HepG2 (cell line): ENCODE measurements at regions not wholly inside any gene's neighbourhood (a gene's known extent, or its start where the extent isn't known, plus 50 kb on each side); places are given as distances from the start of the nearest gene placed in this dataset.

ENCODE experiments used
- ATAC-seq: fragments of 200-7000 bp; cut with Tn5 transposase; 3 replicates; pipeline ENCODE4 v1.9.1; 2020; ENCODE audit warnings: mild to moderate bottlenecking, moderate library complexity
- BruUV-seq: library from RNA; stranded (reverse); fragments of 400-500 nt; replicated peaks from 2 replicates; lab custom pipeline; 2021; lab: Mats Ljungman, UMichigan
- CTCF ChIA-PET: fragments of 300-600 bp; formaldehyde crosslinking; extraction: SDS; loops from one replicate; lab custom pipeline; 2021; ENCODE audit warnings: low total read pairs, inconsistent platforms, low intra/inter-chr PET ratio; lab: Yijun Ruan, JAX
- POLR2A ChIA-PET: fragments of 350-600 bp; sonication (Branson Sonifier 250); formaldehyde crosslinking; loops from one replicate; lab custom pipeline; 2020; ENCODE audit warnings: antibody characterized with exemption, inconsistent platforms; lab: Yijun Ruan, JAX
- DNase-seq: peaks from one replicate; pipeline ENCODE4 v3.0.0-alpha.2; 2015; ENCODE audit warnings: low spot score
- FAIRE-seq: peaks from 3 replicates; lab custom pipeline; 2011; peaks lifted over from hg19 to GRCh38; lab: Jason Lieb, UNC
- H2AFZ ChIP-seq: one replicate; pipeline ENCODE4 v1.6.1; 2011; ENCODE audit warnings: low read length, inconsistent platforms
- H3K27ac ChIP-seq: fragments of 300-600 bp; 3 replicates; pipeline ENCODE4 v1.8.0; 2011; ENCODE audit warnings: mixed run types, mild to moderate bottlenecking, mixed read lengths, low read length, inconsistent platforms; ENCODE audit not compliant: insufficient read depth; ENCODE audit errors: extremely low read length
- H3K27me3 ChIP-seq, 2 experiments: fragments of 200-600 bp in 1 of 2; 2 replicates in 1 of 2; 3 replicates in 1 of 2; pipeline versions ENCODE4 v1.6.0 to v1.8.0; 2011; ENCODE audit warnings: low read length in 2 of 2, mild to moderate bottlenecking in 2 of 2, moderate library complexity in 2 of 2, inconsistent platforms in 1 of 2; ENCODE audit not compliant: insufficient read depth in 2 of 2, control insufficient read depth in 1 of 2
- H3K36me3 ChIP-seq, 2 experiments: fragments of 200-600 bp in 1 of 2; replicated peaks in 1 of 2; 2 replicates in 1 of 2; 3 replicates in 1 of 2; pipeline versions ENCODE4 v1.5.1 to v1.8.0; 2011; ENCODE audit warnings: low read length in 2 of 2, inconsistent platforms in 1 of 2; ENCODE audit not compliant: insufficient read depth in 2 of 2, control insufficient read depth in 1 of 2
- H3K4me1 ChIP-seq: 2 replicates; pipeline ENCODE4 v1.5.1; 2012; ENCODE audit warnings: low read length, inconsistent platforms; ENCODE audit not compliant: insufficient read depth
- H3K4me2 ChIP-seq: 2 replicates; pipeline ENCODE4 v1.6.0; 2011; ENCODE audit warnings: low read depth, low read length, inconsistent platforms
- H3K4me3 ChIP-seq, 3 experiments: fragments of 200-600 bp in 1 of 3; sonication (generic), shearing (Covaris generic) in 1 of 3; replicated peaks in 1 of 3; 2 replicates each; pipeline ENCODE4 v1.5.1; 2011 to 2016; ENCODE audit warnings: low read length in 3 of 3, inconsistent platforms in 2 of 3, low read depth in 2 of 3, mild to moderate bottlenecking in 2 of 3, control low read depth in 1 of 3, mixed read lengths in 1 of 3; ENCODE audit not compliant: insufficient read depth in 1 of 3
- H3K79me2 ChIP-seq: one replicate; pipeline ENCODE4 v1.6.1; 2011; ENCODE audit warnings: low read length, inconsistent platforms; ENCODE audit not compliant: insufficient read depth
- H3K9ac ChIP-seq: 2 replicates; pipeline ENCODE4 v1.6.0; 2011; ENCODE audit warnings: mild to moderate bottlenecking, low read depth, low read length, inconsistent platforms; ENCODE audit not compliant: insufficient read depth
- H3K9me3 ChIP-seq: 2 replicates; pipeline ENCODE4 v1.5.1; 2012; ENCODE audit warnings: mild to moderate bottlenecking, low read length
- H4K20me1 ChIP-seq: 2 replicates; pipeline ENCODE4 v1.6.0; 2011; ENCODE audit warnings: inconsistent platforms, mild to moderate bottlenecking, low read length, moderate library complexity; ENCODE audit not compliant: insufficient read depth
- AHR ChIP-seq: IDR thresholded peaks from 2 replicates; pipeline ENCODE4 v1.6.1; 2018; ENCODE audit warnings: missing genetic modification reagents, missing compliant biosample characterization
- CENPX ChIP-seq: sonication (generic); formaldehyde crosslinking; IDR thresholded peaks from 2 replicates; pipeline ENCODE4 v1.9.0; 2021; ENCODE audit warnings: mild to moderate bottlenecking, missing genetic modification reagents, moderate library complexity
- CSRNP2 ChIP-seq: sonication (generic); formaldehyde crosslinking; conservative IDR thresholded peaks from 2 replicates; pipeline ENCODE4 v1.8.0; 2022; ENCODE audit warnings: low read depth, missing genetic modification reagents
- GABPA ChIP-seq, 2 experiments: IDR thresholded peaks; 2 replicates each; pipeline ENCODE4 v1.6.1; 2011 to 2016; ENCODE audit warnings: low read depth in 2 of 2, low read length in 1 of 2, missing biosample characterization in 1 of 2, missing genetic modification characterization in 1 of 2
- HHEX ChIP-seq: IDR thresholded peaks from 2 replicates; pipeline ENCODE4 v1.6.1; 2016; ENCODE audit warnings: control low read depth
- IRF2 ChIP-seq: IDR thresholded peaks from 2 replicates; pipeline ENCODE4 v1.6.1; 2018; ENCODE audit warnings: missing genetic modification reagents, missing compliant biosample characterization
- IRX3 ChIP-seq: sonication (generic); formaldehyde crosslinking; IDR thresholded peaks from 2 replicates; pipeline ENCODE4 v1.8.1; 2023; ENCODE audit warnings: mild to moderate bottlenecking, low read depth, missing genetic modification reagents, borderline replicate concordance
- JDP2 ChIP-seq: sonication (generic); formaldehyde crosslinking; IDR thresholded peaks from 2 replicates; pipeline ENCODE4 v1.8.1; 2022; ENCODE audit warnings: missing genetic modification reagents, borderline replicate concordance
- MAZ ChIP-seq, 2 experiments: sonication (generic) in 1 of 2; formaldehyde crosslinking in 1 of 2; IDR thresholded peaks; 2 replicates each; pipeline versions ENCODE4 v1.5.0 to v1.6.1; 2012 to 2020; ENCODE audit warnings: low read depth in 2 of 2, mild to moderate bottlenecking in 2 of 2, borderline replicate concordance in 1 of 2, improper control_type of control experiment in 1 of 2, low read length in 1 of 2, missing genetic modification reagents in 1 of 2, moderate library complexity in 1 of 2
- MIER2 ChIP-seq: IDR thresholded peaks from 2 replicates; pipeline ENCODE4 v1.6.1; 2016; ENCODE audit warnings: missing biosample characterization, missing genetic modification reagents
- POGZ ChIP-seq: sonication (generic); formaldehyde crosslinking; IDR thresholded peaks from 2 replicates; pipeline ENCODE4 v1.4.0; 2020; ENCODE audit warnings: mild to moderate bottlenecking, missing genetic modification reagents
- POLR2AphosphoS2 ChIP-seq: IDR thresholded peaks from 2 replicates; pipeline ENCODE4 v1.6.1; 2011; ENCODE audit warnings: low read depth, low read length, improper control_type of control experiment
- TFE3 ChIP-seq: IDR thresholded peaks from 2 replicates; pipeline ENCODE4 v1.6.1; 2016
- U2AF1 ChIP-seq: fragments of 200-400 bp; formaldehyde crosslinking; optimal IDR thresholded peaks from 2 replicates; pipeline ENCODE3; 2017; ENCODE audit warnings: mild to moderate bottlenecking, low read depth, low read length
- ZBTB1 ChIP-seq: sonication (generic); formaldehyde crosslinking; IDR thresholded peaks from 2 replicates; pipeline ENCODE4 v1.4.0; 2020; ENCODE audit warnings: missing genetic modification reagents, borderline replicate concordance
- ZNF24 ChIP-seq: fragments of 450-650 bp; IDR thresholded peaks from 2 replicates; pipeline ENCODE4 v1.6.1; 2017; ENCODE audit warnings: antibody characterized with exemption, mild to moderate bottlenecking
- ZNF503 ChIP-seq: sonication (generic); formaldehyde crosslinking; IDR thresholded peaks from 2 replicates; pipeline ENCODE4 v1.4.0; 2020; ENCODE audit warnings: missing genetic modification reagents
- ZSCAN12 ChIP-seq: sonication (generic); formaldehyde crosslinking; IDR thresholded peaks from 2 replicates; pipeline ENCODE4 v1.9.0; 2021; ENCODE audit warnings: mild to moderate bottlenecking, missing genetic modification reagents
- WGBS: methylation state at CpG from one replicate; pipeline ENCODE4 v1.1.6; 2017; ENCODE audit warnings: low lambda C conversion rate; 5-methylcytosine and 5-hydroxymethylcytosine counted together
- in situ Hi-C: cut with HindIII; loops from 2 replicates; pipeline ENCODE4 v1.10.0; 2017; ENCODE audit warnings: low pct_unique_long_range_greater_than_20kb; ENCODE audit not compliant: extremely low pct_ligation_motif_present
- intact Hi-C: fragments of 100-400 bp; cut with micrococcal nuclease; formaldehyde crosslinking; loops from one replicate; pipeline ENCODE4 v1.10.0; 2022; ENCODE audit not compliant: unreplicated experiment
- TF ChIP-seq, protein P1 (sequence below): sonication (generic); formaldehyde crosslinking; IDR thresholded peaks from 2 replicates; pipeline ENCODE4 v1.5.0; 2020; ENCODE audit warnings: mild to moderate bottlenecking, missing genetic modification reagents

GRCh38 chr4:156499684-156500083, 471.9 kb downstream of the PDGFC start:
- TF ChIP-seq AHR: no peak
- TF ChIP-seq HHEX (CRISPR knock-in tag): no peak
- TF ChIP-seq, protein P1, sequence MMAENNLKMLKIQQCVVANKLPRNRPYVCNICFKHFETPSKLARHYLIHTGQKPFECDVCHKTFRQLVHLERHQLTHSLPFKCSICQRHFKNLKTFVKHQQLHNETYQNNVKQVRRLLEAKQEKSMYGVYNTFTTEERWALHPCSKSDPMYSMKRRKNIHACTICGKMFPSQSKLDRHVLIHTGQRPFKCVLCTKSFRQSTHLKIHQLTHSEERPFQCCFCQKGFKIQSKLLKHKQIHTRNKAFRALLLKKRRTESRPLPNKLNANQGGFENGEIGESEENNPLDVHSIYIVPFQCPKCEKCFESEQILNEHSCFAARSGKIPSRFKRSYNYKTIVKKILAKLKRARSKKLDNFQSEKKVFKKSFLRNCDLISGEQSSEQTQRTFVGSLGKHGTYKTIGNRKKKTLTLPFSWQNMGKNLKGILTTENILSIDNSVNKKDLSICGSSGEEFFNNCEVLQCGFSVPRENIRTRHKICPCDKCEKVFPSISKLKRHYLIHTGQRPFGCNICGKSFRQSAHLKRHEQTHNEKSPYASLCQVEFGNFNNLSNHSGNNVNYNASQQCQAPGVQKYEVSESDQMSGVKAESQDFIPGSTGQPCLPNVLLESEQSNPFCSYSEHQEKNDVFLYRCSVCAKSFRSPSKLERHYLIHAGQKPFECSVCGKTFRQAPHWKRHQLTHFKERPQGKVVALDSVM (CRISPR knock-in tag): no peak
- no peak for TF ChIP-seq IRX3 (CRISPR knock-in tag)
- no peak for TF ChIP-seq ZSCAN12 (CRISPR knock-in tag)
- TF ChIP-seq MAZ (IDR thresholded peaks at IDR 0.05; ENCODE audit: borderline replicate concordance, low read depth, low read length): no peak
- no peak for TF ChIP-seq MAZ (CRISPR knock-in tag; IDR thresholded peaks at IDR 0.05; ENCODE audit: low read depth)
- TF ChIP-seq GABPA (IDR thresholded peaks at IDR 0.05; ENCODE audit: low read depth, low read length): no peak
- no peak for TF ChIP-seq GABPA (CRISPR knock-in tag; IDR thresholded peaks at IDR 0.05; ENCODE audit: low read depth)
- no peak for TF ChIP-seq JDP2
- TF ChIP-seq U2AF1: no peak
- TF ChIP-seq ZNF503 (CRISPR knock-in tag): no peak
- no peak for TF ChIP-seq ZBTB1
- no peak for TF ChIP-seq IRF2 (CRISPR knock-in tag)
- no peak for TF ChIP-seq TFE3
- TF ChIP-seq CENPX (CRISPR knock-in tag): no peak
- TF ChIP-seq MIER2 (CRISPR knock-in tag): no peak
- no peak for TF ChIP-seq ZNF24
- TF ChIP-seq CSRNP2 (CRISPR knock-in tag): no peak
- TF ChIP-seq POLR2AphosphoS2: no peak
- TF ChIP-seq POGZ (CRISPR knock-in tag): no peak
- CTCF ChIA-PET: no interaction called here
- Histone ChIP-seq H4K20me1 (no peaks in the 10 kb centered on the region), H3K4me1 (no peaks in the 10 kb centered on the region), H2AFZ (no peak overlapping the region), H3K4me2 (no peak overlapping the region), H3K9ac (no peak overlapping the region), H3K9me3 (no peaks in the 10 kb centered on the region), H3K4me3 (no peak overlapping the region), H3K27ac (no peak overlapping the region), H3K79me2 (no peaks in the 10 kb centered on the region), H3K27me3 (no peaks in the 10 kb centered on the region), H3K36me3 (no peaks in the 10 kb centered on the region)
- intact Hi-C loops (no loop called here), in situ Hi-C loops (no loop called here)
- WGBS: 59% methylated on average over 2 of the region's 2 CpGs
- BruUV-seq: no TSS peak
- POLR2A ChIA-PET: no interaction called here
- FAIRE-seq (no peak), ATAC-seq (no peak), DNase-seq (no peak)
